ENCODE measurements at regions not wholly inside any gene's neighbourhood (a gene's known extent, or its start where the extent isn't known, plus 50 kb on each side); places are given as distances from the start of the nearest gene placed in this dataset.

GRCh38 chr3:144877356-144877755 lies 905.7 kb downstream of the DIPK2A start:
- no peak for TF ChIP-seq FOXM1 (IDR thresholded peaks at IDR 0.05; ENCODE audit: borderline replicate concordance, low read depth)
- TF ChIP-seq MAX (IDR thresholded peaks at IDR 0.05), result no peak
- no peak for TF ChIP-seq TCF12 (IDR thresholded peaks at IDR 0.05; ENCODE audit: low read depth)
- no peak for TF ChIP-seq YY1 (IDR thresholded peaks at IDR 0.05; ENCODE audit: low read depth)
- TF ChIP-seq TAF1 (IDR thresholded peaks at IDR 0.05; ENCODE audit: low read depth), result no peak
- no peak for TF ChIP-seq TEAD4 (IDR thresholded peaks at IDR 0.05)
- no peak for TF ChIP-seq NFIC (IDR thresholded peaks at IDR 0.05)
- no peak for TF ChIP-seq ZBTB7A (IDR thresholded peaks at IDR 0.05; ENCODE audit: low read depth)
- TF ChIP-seq CREB1 (IDR thresholded peaks at IDR 0.05; ENCODE audit: low read depth), result no peak
- TF ChIP-seq EP300 (IDR thresholded peaks at IDR 0.05; ENCODE audit: borderline replicate concordance), result no peak
- no peak for TF ChIP-seq RAD21 (IDR thresholded peaks at IDR 0.05; ENCODE audit: low read depth)
- no peak for TF ChIP-seq EGR1 (IDR thresholded peaks at IDR 0.05)
- no peak for TF ChIP-seq CEBPB (IDR thresholded peaks at IDR 0.05)
- TF ChIP-seq USF1 (IDR thresholded peaks at IDR 0.05), result no peak
- TF ChIP-seq REST (IDR thresholded peaks at IDR 0.05; ENCODE audit: low read depth), result no peak

GRCh38 chr3:144879701-144880100 lies 908.1 kb downstream of the DIPK2A start:
- TF ChIP-seq CREB1 (IDR thresholded peaks at IDR 0.05; ENCODE audit: low read depth) (no peak), TCF12 (IDR thresholded peaks at IDR 0.05; ENCODE audit: low read depth) (no peak), TAF1 (IDR thresholded peaks at IDR 0.05; ENCODE audit: low read depth) (no peak), NFIC (IDR thresholded peaks at IDR 0.05) (no peak), EGR1 (IDR thresholded peaks at IDR 0.05) (no peak), FOXM1 (IDR thresholded peaks at IDR 0.05; ENCODE audit: borderline replicate concordance, low read depth) (no peak), YY1 (IDR thresholded peaks at IDR 0.05; ENCODE audit: low read depth) (no peak), EP300 (IDR thresholded peaks at IDR 0.05; ENCODE audit: borderline replicate concordance) (no peak), TEAD4 (IDR thresholded peaks at IDR 0.05) (no peak), RAD21 (IDR thresholded peaks at IDR 0.05; ENCODE audit: low read depth) (no peak), ZBTB7A (IDR thresholded peaks at IDR 0.05; ENCODE audit: low read depth) (no peak), REST (IDR thresholded peaks at IDR 0.05; ENCODE audit: low read depth) (no peak), CEBPB (IDR thresholded peaks at IDR 0.05) (no peak), MAX (IDR thresholded peaks at IDR 0.05) (no peak), USF1 (IDR thresholded peaks at IDR 0.05) (no peak)

GRCh38 chr3:144893980-144894379 lies 922.4 kb downstream of the DIPK2A start:
- no peak for TF ChIP-seq EGR1 (IDR thresholded peaks at IDR 0.05)
- no peak for TF ChIP-seq MAX (IDR thresholded peaks at IDR 0.05)
- no peak for TF ChIP-seq CREB1 (IDR thresholded peaks at IDR 0.05; ENCODE audit: low read depth)
- TF ChIP-seq YY1 (IDR thresholded peaks at IDR 0.05; ENCODE audit: low read depth), result no peak
- no peak for TF ChIP-seq REST (IDR thresholded peaks at IDR 0.05; ENCODE audit: low read depth)
- no peak for TF ChIP-seq RAD21 (IDR thresholded peaks at IDR 0.05; ENCODE audit: low read depth)

- no peak for TF ChIP-seq NFIC (IDR thresholded peaks at IDR 0.05)
- TF ChIP-seq EGR1 (IDR thresholded peaks at IDR 0.05), result no peak
- no peak for TF ChIP-seq CEBPB (IDR thresholded peaks at IDR 0.05)
- no peak for TF ChIP-seq REST (IDR thresholded peaks at IDR 0.05; ENCODE audit: low read depth)
- no peak for TF ChIP-seq TCF12 (IDR thresholded peaks at IDR 0.05; ENCODE audit: low read depth)
- no peak for TF ChIP-seq EP300 (IDR thresholded peaks at IDR 0.05; ENCODE audit: borderline replicate concordance)
- TF ChIP-seq RAD21 (IDR thresholded peaks at IDR 0.05; ENCODE audit: low read depth), result no peak
- TF ChIP-seq TAF1 (IDR thresholded peaks at IDR 0.05; ENCODE audit: low read depth), result no peak
- TF ChIP-seq TEAD4 (IDR thresholded peaks at IDR 0.05), result no peak
- TF ChIP-seq YY1 (IDR thresholded peaks at IDR 0.05; ENCODE audit: low read depth), result no peak
- TF ChIP-seq MAX (IDR thresholded peaks at IDR 0.05), result no peak
- TF ChIP-seq ZBTB7A (IDR thresholded peaks at IDR 0.05; ENCODE audit: low read depth), result no peak
- no peak for TF ChIP-seq FOXM1 (IDR thresholded peaks at IDR 0.05; ENCODE audit: borderline replicate concordance, low read depth)
- no peak for TF ChIP-seq USF1 (IDR thresholded peaks at IDR 0.05)
- no peak for TF ChIP-seq CREB1 (IDR thresholded peaks at IDR 0.05; ENCODE audit: low read depth)
Observed at GRCh38 chr3:144894576-144894975, 923.0 kb downstream of the DIPK2A start.
